ENCODE measurements at regions not wholly inside any gene's neighbourhood (a gene's known extent, or its start where the extent isn't known, plus 50 kb on each side); places are given as distances from the start of the nearest gene placed in this dataset.

DNA sequence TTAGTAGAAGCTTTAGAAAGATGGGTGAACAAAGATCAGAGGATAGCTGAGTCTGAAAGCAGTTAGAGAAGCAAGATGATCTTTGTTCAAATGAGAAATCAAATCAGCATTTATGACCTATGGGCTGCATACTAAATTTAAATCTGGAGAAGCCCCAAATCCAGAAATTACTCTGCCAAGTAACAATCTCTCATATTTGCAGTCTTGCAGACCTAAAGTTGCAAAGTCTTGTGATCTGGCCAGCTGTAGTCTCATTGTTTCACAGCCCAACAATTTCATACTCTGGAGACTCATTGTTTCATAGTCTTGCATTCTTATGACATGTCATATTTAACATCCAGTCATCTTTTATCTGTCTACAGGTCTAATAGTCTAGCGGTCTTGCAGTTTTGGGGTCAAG, 364.9 kb upstream of the RSPO3 start:
- TF ChIP-seq, protein P1, sequence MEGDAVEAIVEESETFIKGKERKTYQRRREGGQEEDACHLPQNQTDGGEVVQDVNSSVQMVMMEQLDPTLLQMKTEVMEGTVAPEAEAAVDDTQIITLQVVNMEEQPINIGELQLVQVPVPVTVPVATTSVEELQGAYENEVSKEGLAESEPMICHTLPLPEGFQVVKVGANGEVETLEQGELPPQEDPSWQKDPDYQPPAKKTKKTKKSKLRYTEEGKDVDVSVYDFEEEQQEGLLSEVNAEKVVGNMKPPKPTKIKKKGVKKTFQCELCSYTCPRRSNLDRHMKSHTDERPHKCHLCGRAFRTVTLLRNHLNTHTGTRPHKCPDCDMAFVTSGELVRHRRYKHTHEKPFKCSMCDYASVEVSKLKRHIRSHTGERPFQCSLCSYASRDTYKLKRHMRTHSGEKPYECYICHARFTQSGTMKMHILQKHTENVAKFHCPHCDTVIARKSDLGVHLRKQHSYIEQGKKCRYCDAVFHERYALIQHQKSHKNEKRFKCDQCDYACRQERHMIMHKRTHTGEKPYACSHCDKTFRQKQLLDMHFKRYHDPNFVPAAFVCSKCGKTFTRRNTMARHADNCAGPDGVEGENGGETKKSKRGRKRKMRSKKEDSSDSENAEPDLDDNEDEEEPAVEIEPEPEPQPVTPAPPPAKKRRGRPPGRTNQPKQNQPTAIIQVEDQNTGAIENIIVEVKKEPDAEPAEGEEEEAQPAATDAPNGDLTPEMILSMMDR (IDR thresholded peaks at IDR 0.05; ENCODE audit: insufficient read depth, missing control alignments) = no peak
- FAIRE-seq = no peak

DNA sequence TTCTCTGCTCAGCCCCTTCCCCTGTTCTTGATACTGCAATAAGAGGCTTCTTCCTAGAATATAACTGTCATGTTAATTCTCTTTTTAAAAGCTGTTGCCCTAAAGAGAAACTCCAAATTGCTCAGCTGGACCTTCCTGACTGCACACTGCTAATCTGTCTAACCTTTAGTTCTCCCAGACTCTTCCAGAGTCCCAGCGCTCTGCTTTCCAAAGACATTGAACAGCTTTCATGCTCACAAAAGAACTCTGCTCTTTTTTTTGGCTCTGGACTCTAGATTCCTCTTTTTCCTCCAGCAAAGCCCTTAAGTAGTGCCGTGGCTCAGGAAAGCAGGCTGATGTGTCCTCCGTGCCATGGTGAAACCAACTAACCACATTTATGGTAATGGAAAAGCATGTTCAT, 356.6 kb upstream of the RSPO3 start:
- no peak for FAIRE-seq
- DNase-seq (ENCODE audit: insufficient read length, low spot score) = no peak

More for the DNA sequence above, 364.9 kb upstream of the RSPO3 start:
- DNase-seq (ENCODE audit: insufficient read length, low spot score) = no peak

DNA sequence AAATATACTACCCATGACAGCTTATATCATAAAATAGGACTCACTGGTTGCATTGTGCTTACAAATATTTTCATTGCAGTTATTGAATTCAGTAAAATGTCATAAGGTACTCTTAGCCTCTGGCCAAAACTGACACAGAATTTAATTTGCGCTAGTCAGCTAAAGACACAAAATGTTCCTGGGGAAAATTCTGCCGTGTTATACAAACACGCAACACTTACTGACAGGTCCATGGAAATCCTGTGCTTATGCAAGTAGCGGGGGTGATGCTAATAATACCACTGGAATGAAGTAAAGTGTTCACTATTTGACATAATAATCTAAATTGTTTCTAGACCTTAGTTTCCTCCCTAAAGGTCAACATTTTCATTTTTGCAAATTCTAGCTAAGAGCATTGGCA, 354.4 kb upstream of the RSPO3 start:
- FAIRE-seq (no peak), DNase-seq (ENCODE audit: insufficient read length, low spot score) (no peak)
- TF ChIP-seq, protein P1 (IDR thresholded peaks at IDR 0.05; ENCODE audit: insufficient read depth, missing control alignments) = no peak

More for the DNA sequence above, 356.6 kb upstream of the RSPO3 start:
- TF ChIP-seq, protein P1 (IDR thresholded peaks at IDR 0.05; ENCODE audit: insufficient read depth, missing control alignments) = no peak

DNA sequence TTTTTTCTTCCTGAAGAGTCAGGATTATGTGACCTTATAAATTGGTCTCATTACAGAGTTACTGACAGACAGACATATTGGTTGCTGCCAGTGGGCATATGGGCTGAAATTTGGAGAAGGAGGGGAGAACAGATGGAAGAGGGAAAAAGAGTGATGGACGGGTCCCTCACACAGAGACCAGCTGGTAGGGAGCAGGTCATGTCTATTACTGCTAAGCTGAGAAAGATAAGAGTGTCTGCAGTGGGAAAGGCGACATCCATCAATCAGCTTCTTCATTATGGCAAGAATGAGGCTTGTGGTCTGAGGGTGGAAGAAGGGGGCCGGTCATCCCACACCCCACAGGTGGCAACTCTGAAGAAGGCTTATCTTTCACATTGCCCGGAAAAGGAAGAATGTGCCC, 353.8 kb upstream of the RSPO3 start:
- TF ChIP-seq, protein P1 (IDR thresholded peaks at IDR 0.05; ENCODE audit: insufficient read depth, missing control alignments) = no peak
- FAIRE-seq (no peak), DNase-seq (ENCODE audit: insufficient read length, low spot score) (no peak)

DNA sequence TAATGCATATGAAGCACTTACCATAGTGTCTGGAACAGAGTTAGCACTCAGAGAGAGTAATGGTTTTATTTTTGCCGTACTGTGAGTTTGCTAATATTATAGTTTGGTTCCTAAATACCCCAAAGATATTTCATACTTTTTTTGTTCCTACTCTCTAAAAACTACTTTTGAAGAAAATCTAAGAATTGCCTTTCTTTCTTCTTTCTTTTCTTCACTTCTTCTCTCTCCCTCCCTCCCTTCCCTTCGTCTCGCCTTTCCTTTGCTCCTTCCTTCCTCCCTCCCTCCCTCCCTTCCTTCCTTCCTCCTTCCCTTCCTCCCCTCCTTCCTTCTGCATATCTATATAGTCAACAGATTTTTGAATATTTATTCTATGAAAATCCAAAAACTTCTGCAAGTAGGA, 351.7 kb upstream of the RSPO3 start:
- DNase-seq (ENCODE audit: insufficient read length, low spot score) (no peak), FAIRE-seq (no peak)
- TF ChIP-seq, protein P1 (IDR thresholded peaks at IDR 0.05; ENCODE audit: insufficient read depth, missing control alignments) = no peak

DNA sequence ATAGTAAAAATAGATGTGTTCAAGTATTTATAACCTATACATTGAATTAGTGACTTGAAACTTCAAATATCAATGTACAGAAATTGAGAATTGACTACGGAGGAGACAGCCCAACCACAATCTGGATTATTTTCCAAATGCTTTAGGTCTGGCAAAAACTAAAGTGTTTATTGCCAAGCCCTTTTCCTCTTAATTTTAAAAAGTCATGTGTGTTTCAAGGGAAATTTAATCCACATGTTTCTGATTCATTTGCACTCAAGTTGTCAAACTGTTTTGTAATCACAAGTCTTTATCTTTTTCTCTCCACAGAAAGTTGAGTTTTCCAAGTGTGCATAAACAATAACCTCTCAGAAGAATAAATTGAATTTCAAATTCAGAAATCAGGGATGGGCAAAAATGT, 350.8 kb upstream of the RSPO3 start:
- DNase-seq (ENCODE audit: insufficient read length, low spot score) = no peak
- FAIRE-seq = no peak
- TF ChIP-seq, protein P1 (IDR thresholded peaks at IDR 0.05; ENCODE audit: insufficient read depth, missing control alignments) = no peak

DNA sequence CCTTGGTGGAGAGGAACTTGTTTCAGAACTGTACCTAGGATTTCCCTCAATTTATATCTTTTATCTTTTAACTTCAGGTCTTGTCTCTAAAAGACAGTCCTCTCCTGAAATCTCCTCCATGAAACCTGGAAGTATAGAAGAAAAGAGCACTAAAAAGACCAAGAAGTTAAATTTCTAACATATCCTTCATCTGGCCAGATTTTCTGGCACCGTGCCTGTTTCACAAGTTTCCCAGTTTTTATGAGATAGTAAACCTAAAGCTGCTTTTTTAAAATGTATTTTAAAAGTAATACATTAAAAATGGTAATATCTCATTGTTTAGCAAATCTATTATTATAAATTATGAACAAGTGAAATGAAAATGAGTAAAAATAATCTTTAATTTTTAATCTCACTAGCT, 348.3 kb upstream of the RSPO3 start:
- DNase-seq (ENCODE audit: insufficient read length, low spot score) (no peak), FAIRE-seq (no peak)
- TF ChIP-seq, protein P1 (IDR thresholded peaks at IDR 0.05; ENCODE audit: insufficient read depth, missing control alignments) = no peak

All from D721Med (cell line).